ENCODE measurements at regions not wholly inside any gene's neighbourhood (a gene's known extent, or its start where the extent isn't known, plus 50 kb on each side); places are given as distances from the start of the nearest gene placed in this dataset.

- no peak for TF ChIP-seq POLR2AphosphoS5 (IDR thresholded peaks at IDR 0.05)
- no peak for TF ChIP-seq CTCF (IDR thresholded peaks at IDR 0.05)
- TF ChIP-seq POLR2A (IDR thresholded peaks at IDR 0.05), result no peak
- TF ChIP-seq EP300 (IDR thresholded peaks at IDR 0.05), result no peak
Observed at GRCh38 chr20:25864326-25864962, 167.8 kb upstream of the ZNF337 start.

Data from stomach (tissue), 4 donors.